ENCODE measurements at regions not wholly inside any gene's neighbourhood (a gene's known extent, or its start where the extent isn't known, plus 50 kb on each side); places are given as distances from the start of the nearest gene placed in this dataset.
"Not testable (repeated sequence)": the region's sequence is repeated elsewhere in the genome, so short reads cannot be mapped to it uniquely, and the experiment has no call there.

DNA sequence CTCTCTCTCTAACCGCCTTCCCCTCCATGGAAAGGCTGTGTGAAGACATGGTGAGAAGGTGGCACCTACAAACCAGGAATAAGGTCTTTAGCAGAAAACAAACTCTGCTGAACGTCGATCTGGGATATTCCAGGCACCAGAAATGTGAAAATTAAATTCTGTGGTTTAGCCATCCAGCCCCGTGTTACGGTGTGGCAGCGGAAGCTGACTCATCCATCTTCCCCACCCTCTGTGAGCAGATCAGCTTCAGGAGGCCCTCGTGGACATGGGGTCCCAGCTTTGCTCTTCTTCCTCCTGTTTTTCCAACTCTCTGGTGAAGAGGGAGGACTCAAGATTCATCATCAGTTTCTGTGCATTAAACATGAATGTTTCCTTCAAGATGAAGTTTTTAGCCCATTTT lies 1164.8 kb downstream of the RPIA start:
- not testable (repeated sequence) for H3K4me3 Mint-ChIP-seq; H3K27ac Mint-ChIP-seq; DNase-seq (ENCODE audit: low spot score in 2 of 2); H3K9me3 Mint-ChIP-seq; H3K4me1 Mint-ChIP-seq; H3K36me3 Mint-ChIP-seq; ATAC-seq

DNA sequence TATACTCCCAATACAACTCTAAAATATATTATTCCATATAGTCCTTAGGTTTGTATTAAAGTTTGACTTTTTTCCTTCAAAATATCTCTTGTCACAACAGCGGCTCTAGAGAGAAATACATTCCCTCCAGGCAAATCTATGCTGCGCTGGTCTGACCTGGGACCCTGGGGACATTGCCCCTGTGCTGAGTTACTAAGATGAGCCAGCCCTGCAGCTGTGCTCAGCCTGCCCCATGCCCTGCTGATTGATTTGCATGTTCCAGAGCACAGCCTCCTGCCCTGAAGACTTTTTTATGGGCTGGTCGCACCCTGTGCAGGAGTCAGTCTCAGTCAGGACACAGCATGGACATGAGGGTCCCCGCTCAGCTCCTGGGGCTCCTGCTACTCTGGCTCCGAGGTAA lies 1170.7 kb downstream of the RPIA start:
- not testable (repeated sequence) for H3K4me1 Mint-ChIP-seq; ATAC-seq; DNase-seq (ENCODE audit: low spot score in 2 of 2); H3K9me3 Mint-ChIP-seq; H3K36me3 Mint-ChIP-seq; H3K27ac Mint-ChIP-seq; H3K4me3 Mint-ChIP-seq

DNA sequence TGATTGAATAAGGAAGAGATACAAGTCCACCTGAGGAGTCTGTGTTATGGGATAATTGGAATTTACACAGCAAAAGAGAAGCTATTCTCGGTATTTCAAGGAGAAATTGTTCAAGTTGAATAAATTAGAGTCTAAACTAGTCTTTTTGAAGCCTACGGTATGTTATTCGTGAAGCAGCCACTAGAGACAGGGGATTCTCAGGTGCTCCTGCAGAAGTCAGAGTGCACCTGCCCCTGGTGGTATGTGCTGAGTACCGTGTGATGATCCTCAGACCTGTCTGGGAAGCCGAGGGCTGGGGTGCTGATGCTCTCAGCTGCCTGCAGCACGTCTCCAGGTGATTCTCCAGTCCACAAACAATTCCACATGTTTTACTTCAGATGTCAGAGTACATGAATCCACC lies 1171.7 kb downstream of the RPIA start:
- not testable (repeated sequence) for H3K27ac Mint-ChIP-seq; H3K4me3 Mint-ChIP-seq; H3K36me3 Mint-ChIP-seq; DNase-seq (ENCODE audit: low spot score in 2 of 2); H3K9me3 Mint-ChIP-seq; ATAC-seq; H3K4me1 Mint-ChIP-seq

DNA sequence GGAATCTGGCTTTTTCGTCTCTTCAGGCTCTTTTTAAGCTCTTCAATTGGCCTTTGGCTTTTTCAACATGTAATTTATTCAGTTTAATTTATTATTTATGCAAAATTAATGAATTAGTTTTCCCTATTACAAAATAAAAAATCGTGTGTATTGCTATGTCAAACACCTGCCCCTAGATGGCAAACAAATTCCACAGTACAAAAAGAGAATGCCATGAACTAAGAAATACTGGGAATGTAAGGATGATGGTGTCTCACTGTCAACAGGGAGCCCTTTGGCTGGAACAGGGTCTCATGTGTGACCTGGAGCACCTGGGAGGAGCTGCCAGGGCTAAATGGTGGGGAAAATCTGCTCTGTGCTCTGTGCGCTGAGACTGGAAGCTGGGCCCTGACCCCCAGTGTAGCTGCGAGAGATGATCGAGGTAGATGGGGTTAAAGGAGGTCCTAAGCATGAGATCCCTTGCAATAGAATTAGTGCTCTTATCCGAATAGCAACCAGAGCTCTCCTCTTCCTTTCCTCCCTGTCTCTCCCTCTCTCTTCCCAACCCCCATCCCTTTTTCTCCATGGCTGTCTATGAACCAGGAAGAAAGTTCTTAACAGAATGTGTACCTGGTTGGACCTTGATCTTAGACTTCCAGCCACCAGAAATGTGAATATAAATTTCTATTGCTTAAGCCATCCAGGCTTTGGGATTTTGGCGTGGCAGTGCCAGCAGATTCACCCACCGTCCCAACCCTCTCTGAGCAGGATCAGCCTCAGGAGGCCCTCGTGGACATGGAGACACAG lies 1183.5 kb downstream of the RPIA start:
- not testable (repeated sequence) for DNase-seq (ENCODE audit: low spot score in 2 of 2); ATAC-seq; H3K4me3 Mint-ChIP-seq; H3K27ac Mint-ChIP-seq; H3K36me3 Mint-ChIP-seq; H3K9me3 Mint-ChIP-seq; H3K4me1 Mint-ChIP-seq

DNA sequence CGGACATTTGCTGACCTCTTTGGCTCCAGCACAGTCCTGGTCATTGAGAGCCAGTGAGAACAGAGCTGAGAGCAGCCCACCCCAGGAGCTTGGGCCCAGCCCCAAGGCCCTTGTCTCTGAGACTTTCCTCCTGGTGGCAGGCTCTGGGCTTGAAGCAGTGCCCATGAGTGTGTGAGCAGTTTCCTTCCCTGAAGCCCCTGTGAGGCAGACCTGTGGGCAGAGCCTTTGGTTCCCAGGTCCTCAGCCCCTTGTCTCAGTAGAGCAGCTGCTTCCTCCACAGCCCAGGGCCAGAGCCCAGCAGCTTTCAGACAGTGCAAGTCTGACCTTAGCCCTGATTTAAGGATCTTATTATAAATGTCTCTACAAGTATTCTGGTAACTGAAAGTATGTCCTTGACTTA lies 1185.0 kb downstream of the RPIA start:
- not testable (repeated sequence) for H3K9me3 Mint-ChIP-seq; H3K27ac Mint-ChIP-seq; H3K4me3 Mint-ChIP-seq; ATAC-seq; H3K4me1 Mint-ChIP-seq; H3K36me3 Mint-ChIP-seq; DNase-seq (ENCODE audit: low spot score in 2 of 2)

DNA sequence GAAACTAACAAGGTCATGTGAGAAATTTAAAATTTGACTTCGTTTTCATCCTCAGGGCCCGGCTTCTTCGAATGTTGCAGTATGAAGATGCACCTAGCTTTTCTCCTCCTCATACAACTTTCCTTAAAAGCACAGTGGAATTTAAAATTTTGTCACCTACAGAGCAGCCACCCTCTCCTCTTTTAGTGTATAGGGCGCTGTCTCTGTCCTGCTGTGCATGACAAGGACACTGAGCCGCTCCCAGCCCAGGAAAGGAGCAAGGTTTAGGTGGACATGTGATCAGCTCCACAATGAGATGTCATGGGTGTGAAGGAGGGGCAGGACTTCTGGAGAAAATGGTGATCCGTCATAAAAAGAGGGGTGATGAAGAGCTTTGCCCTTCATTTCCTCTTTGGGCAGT lies 1185.4 kb downstream of the RPIA start:
- H3K36me3 Mint-ChIP-seq; DNase-seq (ENCODE audit: low spot score in 2 of 2); H3K9me3 Mint-ChIP-seq; H3K4me3 Mint-ChIP-seq; H3K27ac Mint-ChIP-seq; H3K4me1 Mint-ChIP-seq; ATAC-seq: not testable (repeated sequence)

DNA sequence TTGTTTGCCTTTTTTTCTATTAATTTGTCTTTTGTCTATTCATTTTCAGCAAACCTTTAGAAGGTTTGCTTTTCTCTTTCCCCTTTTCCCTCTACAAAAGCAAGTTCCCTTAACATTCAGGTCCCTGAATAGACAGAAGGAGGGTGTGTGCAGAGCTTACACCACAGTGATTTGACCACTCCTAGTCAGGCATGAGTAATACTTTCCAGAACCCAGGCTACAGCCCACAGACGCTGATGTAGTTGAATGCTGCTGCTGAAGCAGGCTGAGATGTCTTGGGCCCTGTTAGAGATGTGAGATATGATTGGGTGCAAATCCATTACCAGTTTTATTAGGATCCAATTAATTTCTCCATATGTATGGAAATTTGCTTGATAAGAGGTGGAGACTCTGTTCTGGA lies 1191.4 kb downstream of the RPIA start:
- not testable (repeated sequence) for H3K9me3 Mint-ChIP-seq; DNase-seq (ENCODE audit: low spot score in 2 of 2); H3K4me3 Mint-ChIP-seq; H3K36me3 Mint-ChIP-seq; H3K4me1 Mint-ChIP-seq; H3K27ac Mint-ChIP-seq; ATAC-seq

DNA sequence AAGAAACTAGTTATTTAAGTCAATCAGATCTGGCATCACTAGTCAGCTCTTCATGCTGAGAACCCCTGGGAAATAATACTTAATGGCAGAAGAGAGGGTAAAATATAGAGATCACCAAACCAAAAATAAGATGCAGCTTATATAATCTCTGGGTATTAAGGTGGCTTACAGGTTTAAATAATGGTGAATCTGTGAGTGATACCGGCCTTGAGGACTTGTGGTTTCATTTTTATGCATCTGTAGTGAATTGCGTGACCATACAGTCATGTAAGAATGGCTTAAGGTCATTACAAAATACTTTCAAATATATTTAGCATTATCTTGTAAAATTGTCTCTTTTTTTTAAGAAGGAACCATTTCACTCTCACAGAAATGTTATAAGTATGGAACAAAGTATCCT lies 1192.2 kb downstream of the RPIA start:
- not testable (repeated sequence) for H3K36me3 Mint-ChIP-seq; DNase-seq (ENCODE audit: low spot score in 2 of 2); H3K9me3 Mint-ChIP-seq; ATAC-seq; H3K27ac Mint-ChIP-seq; H3K4me3 Mint-ChIP-seq; H3K4me1 Mint-ChIP-seq

DNA sequence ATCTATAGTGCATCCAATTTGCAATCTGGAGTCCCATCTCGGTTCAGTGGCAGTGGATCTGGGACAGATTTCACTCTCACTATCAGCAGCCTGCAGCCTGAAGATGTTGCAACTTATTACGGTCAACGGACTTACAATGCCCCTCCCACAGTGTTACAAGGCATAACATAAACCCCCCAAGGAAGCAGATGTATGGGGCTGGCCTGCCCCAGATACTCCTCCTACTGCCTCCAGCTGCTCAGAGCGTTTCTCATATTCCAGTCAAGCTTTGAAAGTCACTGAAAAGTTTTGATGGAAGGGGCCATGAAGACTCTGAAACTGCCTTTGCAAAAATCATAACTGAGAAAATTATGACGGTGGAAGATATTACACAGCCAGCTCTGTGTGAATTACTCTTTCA lies 1193.6 kb downstream of the RPIA start:
- H3K4me3 Mint-ChIP-seq; DNase-seq (ENCODE audit: low spot score in 2 of 2); H3K36me3 Mint-ChIP-seq; ATAC-seq; H3K27ac Mint-ChIP-seq; H3K4me1 Mint-ChIP-seq; H3K9me3 Mint-ChIP-seq: not testable (repeated sequence)

DNA sequence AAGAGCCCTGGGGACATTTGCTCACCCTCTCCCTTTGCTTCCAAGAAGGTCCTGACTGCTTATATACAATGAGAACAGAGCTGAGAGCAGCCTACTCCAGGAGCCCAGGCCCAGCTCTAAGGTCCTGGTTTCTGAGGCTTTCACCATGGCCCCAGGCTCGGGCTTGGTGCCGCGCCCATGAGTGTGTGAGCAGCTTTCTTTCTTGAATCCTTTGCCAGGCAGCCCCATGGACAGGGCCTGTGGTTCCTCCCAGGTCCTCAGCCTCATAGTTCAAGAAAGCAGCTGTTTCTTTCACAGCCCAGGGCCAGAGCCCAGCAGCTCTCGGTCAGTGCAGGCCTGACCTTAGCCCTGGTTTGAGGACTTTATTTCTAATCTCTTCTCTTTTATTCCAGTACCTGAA lies 1197.2 kb downstream of the RPIA start:
- not testable (repeated sequence) for H3K36me3 Mint-ChIP-seq; H3K27ac Mint-ChIP-seq; DNase-seq (ENCODE audit: low spot score in 2 of 2); ATAC-seq; H3K9me3 Mint-ChIP-seq; H3K4me1 Mint-ChIP-seq; H3K4me3 Mint-ChIP-seq

DNA sequence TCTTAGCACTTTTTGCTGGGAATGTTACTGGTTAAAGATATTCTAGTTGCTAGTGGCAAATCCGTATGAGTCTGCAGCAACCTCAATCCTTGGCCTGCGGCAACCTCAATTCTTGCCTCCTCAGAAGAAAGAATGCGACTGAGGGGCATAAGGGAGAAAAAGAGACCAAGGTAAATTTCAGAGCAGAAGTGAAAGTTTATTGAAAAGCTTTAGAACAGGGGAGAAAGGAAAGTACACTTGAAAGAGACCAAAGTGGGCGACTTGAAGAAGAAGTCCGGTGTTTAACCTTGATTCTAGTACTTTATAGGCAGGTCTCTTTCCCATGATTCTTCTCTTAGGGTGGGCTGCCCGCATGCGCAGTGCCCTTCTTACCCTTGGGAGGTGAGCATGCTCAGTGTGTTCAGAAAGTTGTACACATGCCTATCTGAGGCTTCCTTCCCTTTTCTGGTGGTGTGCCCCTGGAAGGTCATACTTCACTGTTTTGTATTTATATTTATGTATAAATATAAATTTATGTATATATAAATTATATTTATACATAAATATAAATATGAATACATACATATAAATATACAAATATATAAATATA lies 1198.8 kb downstream of the RPIA start:
- H3K4me3 Mint-ChIP-seq; H3K9me3 Mint-ChIP-seq; H3K4me1 Mint-ChIP-seq; ATAC-seq; DNase-seq (ENCODE audit: low spot score in 2 of 2); H3K36me3 Mint-ChIP-seq; H3K27ac Mint-ChIP-seq: not testable (repeated sequence)

DNA sequence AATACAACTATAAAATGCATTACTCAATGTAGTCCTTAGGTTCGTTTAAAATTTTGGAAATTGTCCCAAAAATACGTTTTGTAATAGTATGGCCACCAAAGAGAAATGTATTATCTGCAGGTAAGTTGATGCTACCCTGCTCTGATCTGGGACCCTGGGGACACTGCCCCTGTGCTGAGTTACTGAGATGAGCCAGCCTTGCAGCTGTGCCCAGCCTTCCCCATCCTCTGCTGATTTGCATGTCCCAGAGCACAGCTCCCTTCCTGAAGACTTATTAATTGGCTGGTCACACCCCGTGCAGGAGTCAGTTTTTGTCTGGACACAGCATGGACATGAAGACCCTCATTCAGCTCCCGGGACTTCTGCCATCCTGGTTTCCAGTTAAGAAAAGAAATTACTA lies 1203.5 kb downstream of the RPIA start:
- H3K4me1 Mint-ChIP-seq; H3K9me3 Mint-ChIP-seq; H3K36me3 Mint-ChIP-seq; DNase-seq (ENCODE audit: low spot score in 2 of 2); ATAC-seq; H3K27ac Mint-ChIP-seq; H3K4me3 Mint-ChIP-seq: not testable (repeated sequence)

DNA sequence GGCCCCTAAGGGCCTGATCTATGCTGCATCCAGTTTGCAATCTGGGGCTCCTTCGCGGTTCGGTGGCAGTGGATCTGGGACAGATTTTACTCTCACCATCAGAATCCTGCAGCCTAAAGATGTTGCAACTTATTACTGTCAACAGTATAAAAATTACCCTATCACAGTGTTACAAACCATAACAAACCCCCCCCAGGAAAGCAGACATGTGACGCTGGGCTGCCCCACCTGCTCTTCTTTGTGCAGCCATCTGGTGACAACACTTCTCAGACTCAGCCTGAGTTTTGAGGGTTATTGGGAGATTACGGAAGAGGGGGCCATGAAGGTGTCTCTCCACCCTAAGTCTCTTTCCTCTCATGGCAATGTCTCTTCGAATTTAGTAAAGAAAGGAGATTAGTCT lies 1204.2 kb downstream of the RPIA start:
- not testable (repeated sequence) for H3K9me3 Mint-ChIP-seq; H3K36me3 Mint-ChIP-seq; ATAC-seq; H3K4me3 Mint-ChIP-seq; H3K4me1 Mint-ChIP-seq; DNase-seq (ENCODE audit: low spot score in 2 of 2); H3K27ac Mint-ChIP-seq

DNA sequence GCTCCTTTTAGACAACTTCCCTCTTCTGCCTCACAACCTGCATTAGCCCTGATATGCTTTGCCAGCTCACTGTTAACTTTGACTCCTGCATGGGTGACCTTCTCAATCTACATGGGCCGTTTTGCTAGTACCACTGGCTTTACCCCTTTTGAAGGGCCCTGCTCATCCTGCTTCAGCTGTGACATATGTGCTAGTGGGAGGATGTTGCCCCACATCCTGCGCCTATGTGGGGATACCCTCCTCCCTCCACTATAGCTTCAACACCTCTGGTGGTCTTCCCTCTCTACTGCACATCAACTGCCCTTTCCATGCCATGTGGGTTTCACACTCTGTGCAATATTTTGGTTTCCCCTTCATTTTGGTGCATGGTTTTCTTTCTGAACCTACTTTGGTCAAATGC lies 1235.5 kb downstream of the RPIA start:
- not testable (repeated sequence) for H3K9me3 Mint-ChIP-seq; ATAC-seq; H3K4me3 Mint-ChIP-seq; H3K36me3 Mint-ChIP-seq; H3K4me1 Mint-ChIP-seq; DNase-seq (ENCODE audit: low spot score in 2 of 2); H3K27ac Mint-ChIP-seq

DNA sequence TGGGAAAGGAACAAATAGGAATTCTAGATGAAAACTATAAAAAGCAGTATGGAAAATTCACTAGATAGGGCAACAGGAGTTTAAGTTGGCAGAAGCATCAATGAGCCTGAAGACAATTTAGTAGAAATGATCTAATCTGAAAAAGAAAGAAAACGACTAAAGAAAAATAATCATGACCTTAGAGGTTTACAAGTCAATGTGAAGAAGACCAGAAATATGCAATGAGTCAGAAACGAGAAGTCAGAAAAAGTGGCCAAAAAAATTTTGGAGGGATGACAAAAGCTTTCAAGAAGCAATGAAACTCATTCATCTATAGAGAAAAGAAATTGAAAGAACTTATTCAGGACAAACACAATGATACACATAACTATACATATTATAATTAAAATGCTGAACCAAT lies 1244.0 kb downstream of the RPIA start:
- H3K9me3 Mint-ChIP-seq; H3K4me3 Mint-ChIP-seq; H3K36me3 Mint-ChIP-seq; ATAC-seq; H3K27ac Mint-ChIP-seq; DNase-seq (ENCODE audit: low spot score in 2 of 2); H3K4me1 Mint-ChIP-seq: not testable (repeated sequence)

DNA sequence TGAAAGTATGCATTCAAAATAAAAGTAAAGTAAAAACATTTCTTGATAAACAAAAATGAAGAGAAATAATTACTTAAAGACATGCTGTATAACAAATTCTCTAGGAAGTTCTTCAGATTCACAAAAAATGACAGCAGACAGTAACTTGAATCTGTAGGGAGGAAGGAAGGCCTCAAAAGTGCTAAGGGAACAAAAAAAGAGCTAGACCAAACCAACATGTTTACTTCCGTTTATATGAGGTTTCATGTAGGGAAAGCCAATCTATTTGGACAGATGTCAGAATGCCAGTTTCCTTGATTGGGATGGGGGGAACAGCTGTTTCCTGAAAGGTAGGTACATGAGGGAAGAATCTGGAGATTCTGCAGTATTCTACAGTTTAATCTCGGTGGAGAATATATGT lies 1244.5 kb downstream of the RPIA start:
- H3K9me3 Mint-ChIP-seq; H3K27ac Mint-ChIP-seq; H3K36me3 Mint-ChIP-seq; H3K4me1 Mint-ChIP-seq; H3K4me3 Mint-ChIP-seq; ATAC-seq; DNase-seq (ENCODE audit: low spot score in 2 of 2): not testable (repeated sequence)

All from stimulated activated effector memory CD8-positive, alpha-beta T cell treated with anti-CD3 and anti-CD28 coated beads, Interleukin-12 subunit alpha, Interleukin-12 subunit beta, amount 100 ng/mL, for 72 hours (primary cell).